ENCODE measurements at regions not wholly inside any gene's neighbourhood (a gene's known extent, or its start where the extent isn't known, plus 50 kb on each side); places are given as distances from the start of the nearest gene placed in this dataset.

- no peak for TF ChIP-seq CTCF (IDR thresholded peaks at IDR 0.05; ENCODE audit: low read depth, low read length)
These were observed 280.9 kb upstream of the RAB6C start for GRCh38 chr2:129698593-129698992.

GRCh38 chr2:129699781-129700573 lies 279.5 kb upstream of the RAB6C start:
- no peaks in the 10 kb centered on the region for H3K36me3 ChIP-seq
- H3K4me1 ChIP-seq: no peaks in the 10 kb centered on the region
- H3K9me3 ChIP-seq: no peaks in the 10 kb centered on the region
- no peak for DNase-seq
- H3K4me3 ChIP-seq (ENCODE audit: low read depth, low read length): no peak overlapping the region
- no peak for TF ChIP-seq CTCF (IDR thresholded peaks at IDR 0.05; ENCODE audit: low read depth, low read length)
- no peaks in the 10 kb centered on the region for H3K27me3 ChIP-seq

More at GRCh38 chr2:129698593-129698992, 280.9 kb upstream of the RAB6C start:
- no peaks in the 10 kb centered on the region for H3K4me1 ChIP-seq
- H3K9me3 ChIP-seq: no peaks in the 10 kb centered on the region
- H3K36me3 ChIP-seq: no peaks in the 10 kb centered on the region
- H3K4me3 ChIP-seq (ENCODE audit: low read depth, low read length): no peak overlapping the region
- DNase-seq: no peak
- H3K27me3 ChIP-seq: no peaks in the 10 kb centered on the region

GRCh38 chr2:129702416-129703176 lies 276.9 kb upstream of the RAB6C start:
- no peak overlapping the region for H3K4me3 ChIP-seq (ENCODE audit: low read depth, low read length)
- no peaks in the 10 kb centered on the region for H3K4me1 ChIP-seq
- H3K36me3 ChIP-seq: no peaks in the 10 kb centered on the region
- no peak for TF ChIP-seq CTCF (IDR thresholded peaks at IDR 0.05; ENCODE audit: low read depth, low read length)
- DNase-seq: no peak
- H3K27me3 ChIP-seq: no peaks in the 10 kb centered on the region
- no peaks in the 10 kb centered on the region for H3K9me3 ChIP-seq

- no peaks in the 10 kb centered on the region for H3K27me3 ChIP-seq
- H3K36me3 ChIP-seq: no peaks in the 10 kb centered on the region
- no peak for TF ChIP-seq CTCF (IDR thresholded peaks at IDR 0.05; ENCODE audit: low read depth, low read length)
- no peak overlapping the region for H3K4me3 ChIP-seq (ENCODE audit: low read depth, low read length)
- no peaks in the 10 kb centered on the region for H3K4me1 ChIP-seq
- no peak for DNase-seq
- H3K9me3 ChIP-seq: no peaks in the 10 kb centered on the region
These were observed 274.4 kb upstream of the RAB6C start for GRCh38 chr2:129705085-129705484.

- no peaks in the 10 kb centered on the region for H3K27me3 ChIP-seq
- no peaks in the 10 kb centered on the region for H3K9me3 ChIP-seq
- H3K4me1 ChIP-seq: no peaks in the 10 kb centered on the region
- DNase-seq: no peak
- H3K4me3 ChIP-seq (ENCODE audit: low read depth, low read length): no peak overlapping the region
- H3K36me3 ChIP-seq: no peaks in the 10 kb centered on the region
- no peak for TF ChIP-seq CTCF (IDR thresholded peaks at IDR 0.05; ENCODE audit: low read depth, low read length)
These were observed 271.7 kb upstream of the RAB6C start for GRCh38 chr2:129707800-129708199.
